CD14-positive monocyte (primary cell): ENCODE measurements at regions not wholly inside any gene's neighbourhood (a gene's known extent, or its start where the extent isn't known, plus 50 kb on each side); places are given as distances from the start of the nearest gene placed in this dataset.

Experiments
- DNase-seq, 3 donors: peaks; one replicate each; pipeline ENCODE4 v3.0.0-alpha.2; 2011 to 2022
- H2AFZ ChIP-seq: 2 replicates; pipeline ENCODE4 v1.6.0; 2012; ENCODE audit warnings: mild to moderate bottlenecking, low read depth, low read length, inconsistent platforms; ENCODE audit not compliant: insufficient read depth, poor library complexity, severe bottlenecking
- H3K27ac ChIP-seq, 2 donors: 1 replicate in 1 of 2; 2 replicates in 1 of 2; pipeline ENCODE4 v1.5.1; 2012 to 2013; ENCODE audit warnings: low read length in 2 of 2, control low read depth in 1 of 2, inconsistent platforms in 1 of 2, low read depth in 1 of 2, mild to moderate bottlenecking in 1 of 2
- H3K27me3 ChIP-seq, 2 donors: one replicate each; pipeline versions ENCODE4 v1.6.0 to v1.6.1; 2011 to 2013; ENCODE audit warnings: low read length in 2 of 2; ENCODE audit not compliant: control insufficient read depth in 2 of 2, insufficient read depth in 2 of 2
- H3K36me3 ChIP-seq, 2 donors: replicated peaks in 1 of 2; 1 replicate in 1 of 2; 2 replicates in 1 of 2; pipeline versions ENCODE4 v1.5.1 to v1.6.1; 2012 to 2013; ENCODE audit warnings: low read length in 2 of 2, control low read depth in 1 of 2, inconsistent platforms in 1 of 2, mild to moderate bottlenecking in 1 of 2; ENCODE audit not compliant: insufficient read depth in 2 of 2, control insufficient read depth in 1 of 2
- H3K4me1 ChIP-seq, 2 donors: 1 replicate in 1 of 2; 2 replicates in 1 of 2; pipeline versions ENCODE4 v1.5.1 to v1.6.1; 2012 to 2013; ENCODE audit warnings: low read length in 2 of 2, control low read depth in 1 of 2, inconsistent platforms in 1 of 2, mild to moderate bottlenecking in 1 of 2, moderate library complexity in 1 of 2; ENCODE audit not compliant: insufficient read depth in 2 of 2, control insufficient read depth in 1 of 2
- H3K4me2 ChIP-seq: replicated peaks from 2 replicates; pipeline ENCODE3; 2012; ENCODE audit warnings: low read length, moderate library complexity, mild to moderate bottlenecking; ENCODE audit not compliant: poor library complexity, severe bottlenecking; ENCODE audit errors: extremely low read depth
- H3K4me3 ChIP-seq, 3 experiments: fragments of 200-600 bp in 1 of 3; sonication (generic) in 1 of 3; replicated peaks in 1 of 3; 1 replicate in 2 of 3; 2 replicates in 1 of 3; pipeline ENCODE4 v1.5.1; 2011 to 2013; ENCODE audit warnings: low read length in 3 of 3, mild to moderate bottlenecking in 3 of 3, control low read depth in 2 of 3, low read depth in 2 of 3, inconsistent platforms in 1 of 3, moderate library complexity in 1 of 3
- H3K79me2 ChIP-seq: 2 replicates; pipeline ENCODE4 v1.6.0; 2012; ENCODE audit warnings: mild to moderate bottlenecking, control low read depth, inconsistent platforms, low read length, moderate library complexity; ENCODE audit not compliant: insufficient read depth
- H3K9ac ChIP-seq: 2 replicates; pipeline ENCODE4 v1.6.0; 2017; ENCODE audit warnings: low read length, mild to moderate bottlenecking; ENCODE audit not compliant: insufficient read depth, poor library complexity, severe bottlenecking
- H3K9me3 ChIP-seq, 2 donors: replicated peaks in 1 of 2; 1 replicate in 1 of 2; 2 replicates in 1 of 2; pipeline versions ENCODE4 v1.5.1 to v1.6.1; 2012 to 2013; ENCODE audit warnings: low read length in 2 of 2, control low read depth in 1 of 2; ENCODE audit not compliant: control insufficient read depth in 1 of 2, insufficient read depth in 1 of 2
- H4K20me1 ChIP-seq: 2 replicates; pipeline ENCODE4 v1.6.0; 2012; ENCODE audit warnings: mild to moderate bottlenecking, low read length, control low read depth, moderate library complexity; ENCODE audit not compliant: insufficient read depth
- H3K27ac Mint-ChIP-seq, 7 donors: one replicate each; pipeline ENCODE4 v1.8.0; 2020; ENCODE audit warnings: mild to moderate bottlenecking in 7 of 7, mixed read lengths in 7 of 7, moderate library complexity in 6 of 7, inconsistent platforms in 2 of 7
- H3K27me3 Mint-ChIP-seq, 3 donors: one replicate each; pipeline ENCODE4 v1.8.0; 2021 to 2022; ENCODE audit warnings: low read depth in 3 of 3, mild to moderate bottlenecking in 3 of 3, mixed read lengths in 3 of 3, moderate library complexity in 3 of 3, inconsistent platforms in 1 of 3
- H3K36me3 Mint-ChIP-seq, 2 donors: one replicate each; pipeline ENCODE4 v1.8.0; 2020; ENCODE audit warnings: mixed read lengths in 2 of 2, inconsistent platforms in 1 of 2, mild to moderate bottlenecking in 1 of 2
- H3K4me1 Mint-ChIP-seq: one replicate; pipeline ENCODE4 v1.8.0; 2020; ENCODE audit warnings: mild to moderate bottlenecking, mixed read lengths
- H3K4me3 Mint-ChIP-seq, 2 donors: one replicate each; pipeline ENCODE4 v1.8.0; 2020; ENCODE audit warnings: mild to moderate bottlenecking in 2 of 2, mixed read lengths in 2 of 2, moderate library complexity in 1 of 2
- H3K9me3 Mint-ChIP-seq, 7 donors: one replicate each; pipeline ENCODE4 v1.8.0; 2020 to 2022; ENCODE audit warnings: mixed read lengths in 7 of 7, mild to moderate bottlenecking in 6 of 7, moderate library complexity in 6 of 7, inconsistent platforms in 2 of 7
- CTCF ChIP-seq: fragments of 200-600 bp; IDR thresholded peaks from one replicate; pipeline ENCODE4 v1.8.0; 2022; ENCODE audit warnings: antibody characterized with exemption, mild to moderate bottlenecking
- WGBS: methylation state at CpG from one replicate; pipeline ENCODE4 v1.1.5; 2013; ENCODE audit warnings: missing lambda C conversion rate; ENCODE audit not compliant: insufficient coverage; 5-methylcytosine and 5-hydroxymethylcytosine counted together
- intact Hi-C, 2 donors: fragments of 100-400 bp; cut with micrococcal nuclease; formaldehyde crosslinking; loops; one replicate each; pipeline versions ENCODE4 v1.15.0 to v1.15.1; 2023

- Mint-ChIP-seq H3K27ac (no peak overlapping the region), H3K36me3 (no peaks in the 10 kb centered on the region)
These were observed 118.5 kb upstream of the PTPN3 start for GRCh38 chr9:109616571-109617120.

GRCh38 chr9:109619310-109619709, 121.2 kb upstream of the PTPN3 start:
- no peaks in the 10 kb centered on the region for H3K4me1 ChIP-seq
- TF ChIP-seq CTCF: no peak
- no peaks in the 10 kb centered on the region for H3K79me2 ChIP-seq
- H3K4me3 Mint-ChIP-seq: no peak overlapping the region
- H3K36me3 Mint-ChIP-seq: no peaks in the 10 kb centered on the region
- no peak overlapping the region for H3K4me3 ChIP-seq
- no peak overlapping the region for H2AFZ ChIP-seq
- H3K27ac Mint-ChIP-seq: no peak overlapping the region
- H3K27me3 Mint-ChIP-seq: peaks cover 0 to 6% (median 0%) of the 10 kb centered on the region in 3 donors
- H3K4me1 Mint-ChIP-seq: no peaks in the 10 kb centered on the region
- H4K20me1 ChIP-seq: no peaks in the 10 kb centered on the region
- intact Hi-C loops: no loop called here
- H3K36me3 ChIP-seq: no peaks in the 10 kb centered on the region
- H3K9ac ChIP-seq: no peak overlapping the region
- WGBS: 83% methylated on average over 1 of the region's 3 CpGs
- H3K9me3 Mint-ChIP-seq: peaks cover 0 to 8% (median 2%) of the 10 kb centered on the region in 7 donors
- H3K27ac ChIP-seq: no peak overlapping the region
- no peak for DNase-seq
- no peak overlapping the region for H3K4me2 ChIP-seq
- peaks cover 4 to 5% of the 10 kb centered on the region in 2 donors for H3K9me3 ChIP-seq
- H3K27me3 ChIP-seq: no peaks in the 10 kb centered on the region

More at GRCh38 chr9:109616571-109617120, 118.5 kb upstream of the PTPN3 start:
- no peak overlapping the region for H3K9ac ChIP-seq
- no peaks in the 10 kb centered on the region for H4K20me1 ChIP-seq
- TF ChIP-seq CTCF: no peak
- no peak overlapping the region for H3K27ac ChIP-seq
- H3K4me1 ChIP-seq: no peaks in the 10 kb centered on the region
- no peak for DNase-seq
- H2AFZ ChIP-seq: no peak overlapping the region
- H3K36me3 ChIP-seq: no peaks in the 10 kb centered on the region
- intact Hi-C loops: no loop called here
- no peaks in the 10 kb centered on the region for H3K27me3 ChIP-seq
- Mint-ChIP-seq H3K27me3 (peaks cover 0 to 6% (median 4%) of the 10 kb centered on the region in 3 donors), H3K9me3 (peaks cover 0 to 10% (median 2%) of the 10 kb centered on the region in 7 donors), H3K4me1 (no peaks in the 10 kb centered on the region), H3K4me3 (no peak overlapping the region)
- H3K4me2 ChIP-seq: no peak overlapping the region
- WGBS: no CpG with 5 or more reads among the region's 1 CpG
- H3K9me3 ChIP-seq: peaks cover 4 to 5% of the 10 kb centered on the region in 2 donors
- H3K4me3 ChIP-seq: no peak overlapping the region
- H3K79me2 ChIP-seq: no peaks in the 10 kb centered on the region
